ENCODE measurements at regions not wholly inside any gene's neighbourhood (a gene's known extent, or its start where the extent isn't known, plus 50 kb on each side); places are given as distances from the start of the nearest gene placed in this dataset.

DNA sequence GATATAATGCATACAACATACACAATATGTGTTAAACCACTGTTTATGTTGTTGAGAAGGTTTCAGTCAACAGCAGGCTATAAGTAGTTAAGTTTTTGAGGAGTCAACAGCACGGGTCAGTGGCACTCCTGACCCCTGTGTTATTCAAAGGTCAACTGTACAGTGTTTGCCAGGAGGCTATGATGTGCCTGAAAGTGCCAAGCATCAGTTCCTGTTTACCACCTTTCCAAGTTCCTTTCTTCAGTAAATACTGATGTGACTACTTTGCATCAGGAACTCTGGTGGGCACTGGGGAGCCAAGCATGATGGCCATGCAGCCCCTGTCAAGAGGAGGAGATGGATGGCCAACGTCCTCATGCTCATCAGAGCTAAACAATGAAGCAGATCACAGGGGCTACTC is 224.4 kb upstream of the EXOC2 start:
- TF ChIP-seq MXD4 (CRISPR knock-in tag; IDR thresholded peaks at IDR 0.05; ENCODE audit: borderline replicate concordance) (no peak), CREM (CRISPR knock-in tag; IDR thresholded peaks at IDR 0.05) (no peak), SP1 (CRISPR knock-in tag; conservative IDR thresholded peaks at IDR 0.05) (no peak)
- TF ChIP-seq, protein P1, sequence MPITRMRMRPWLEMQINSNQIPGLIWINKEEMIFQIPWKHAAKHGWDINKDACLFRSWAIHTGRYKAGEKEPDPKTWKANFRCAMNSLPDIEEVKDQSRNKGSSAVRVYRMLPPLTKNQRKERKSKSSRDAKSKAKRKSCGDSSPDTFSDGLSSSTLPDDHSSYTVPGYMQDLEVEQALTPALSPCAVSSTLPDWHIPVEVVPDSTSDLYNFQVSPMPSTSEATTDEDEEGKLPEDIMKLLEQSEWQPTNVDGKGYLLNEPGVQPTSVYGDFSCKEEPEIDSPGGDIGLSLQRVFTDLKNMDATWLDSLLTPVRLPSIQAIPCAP (CRISPR knock-in tag; IDR thresholded peaks at IDR 0.05) = no peak
- TF ChIP-seq, protein P2, sequence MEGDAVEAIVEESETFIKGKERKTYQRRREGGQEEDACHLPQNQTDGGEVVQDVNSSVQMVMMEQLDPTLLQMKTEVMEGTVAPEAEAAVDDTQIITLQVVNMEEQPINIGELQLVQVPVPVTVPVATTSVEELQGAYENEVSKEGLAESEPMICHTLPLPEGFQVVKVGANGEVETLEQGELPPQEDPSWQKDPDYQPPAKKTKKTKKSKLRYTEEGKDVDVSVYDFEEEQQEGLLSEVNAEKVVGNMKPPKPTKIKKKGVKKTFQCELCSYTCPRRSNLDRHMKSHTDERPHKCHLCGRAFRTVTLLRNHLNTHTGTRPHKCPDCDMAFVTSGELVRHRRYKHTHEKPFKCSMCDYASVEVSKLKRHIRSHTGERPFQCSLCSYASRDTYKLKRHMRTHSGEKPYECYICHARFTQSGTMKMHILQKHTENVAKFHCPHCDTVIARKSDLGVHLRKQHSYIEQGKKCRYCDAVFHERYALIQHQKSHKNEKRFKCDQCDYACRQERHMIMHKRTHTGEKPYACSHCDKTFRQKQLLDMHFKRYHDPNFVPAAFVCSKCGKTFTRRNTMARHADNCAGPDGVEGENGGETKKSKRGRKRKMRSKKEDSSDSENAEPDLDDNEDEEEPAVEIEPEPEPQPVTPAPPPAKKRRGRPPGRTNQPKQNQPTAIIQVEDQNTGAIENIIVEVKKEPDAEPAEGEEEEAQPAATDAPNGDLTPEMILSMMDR (IDR thresholded peaks at IDR 0.05) = no peak
- TF ChIP-seq, protein P3, sequence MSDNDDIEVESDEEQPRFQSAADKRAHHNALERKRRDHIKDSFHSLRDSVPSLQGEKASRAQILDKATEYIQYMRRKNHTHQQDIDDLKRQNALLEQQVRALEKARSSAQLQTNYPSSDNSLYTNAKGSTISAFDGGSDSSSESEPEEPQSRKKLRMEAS (CRISPR knock-in tag; IDR thresholded peaks at IDR 0.05) = no peak
- TF ChIP-seq, protein P4, sequence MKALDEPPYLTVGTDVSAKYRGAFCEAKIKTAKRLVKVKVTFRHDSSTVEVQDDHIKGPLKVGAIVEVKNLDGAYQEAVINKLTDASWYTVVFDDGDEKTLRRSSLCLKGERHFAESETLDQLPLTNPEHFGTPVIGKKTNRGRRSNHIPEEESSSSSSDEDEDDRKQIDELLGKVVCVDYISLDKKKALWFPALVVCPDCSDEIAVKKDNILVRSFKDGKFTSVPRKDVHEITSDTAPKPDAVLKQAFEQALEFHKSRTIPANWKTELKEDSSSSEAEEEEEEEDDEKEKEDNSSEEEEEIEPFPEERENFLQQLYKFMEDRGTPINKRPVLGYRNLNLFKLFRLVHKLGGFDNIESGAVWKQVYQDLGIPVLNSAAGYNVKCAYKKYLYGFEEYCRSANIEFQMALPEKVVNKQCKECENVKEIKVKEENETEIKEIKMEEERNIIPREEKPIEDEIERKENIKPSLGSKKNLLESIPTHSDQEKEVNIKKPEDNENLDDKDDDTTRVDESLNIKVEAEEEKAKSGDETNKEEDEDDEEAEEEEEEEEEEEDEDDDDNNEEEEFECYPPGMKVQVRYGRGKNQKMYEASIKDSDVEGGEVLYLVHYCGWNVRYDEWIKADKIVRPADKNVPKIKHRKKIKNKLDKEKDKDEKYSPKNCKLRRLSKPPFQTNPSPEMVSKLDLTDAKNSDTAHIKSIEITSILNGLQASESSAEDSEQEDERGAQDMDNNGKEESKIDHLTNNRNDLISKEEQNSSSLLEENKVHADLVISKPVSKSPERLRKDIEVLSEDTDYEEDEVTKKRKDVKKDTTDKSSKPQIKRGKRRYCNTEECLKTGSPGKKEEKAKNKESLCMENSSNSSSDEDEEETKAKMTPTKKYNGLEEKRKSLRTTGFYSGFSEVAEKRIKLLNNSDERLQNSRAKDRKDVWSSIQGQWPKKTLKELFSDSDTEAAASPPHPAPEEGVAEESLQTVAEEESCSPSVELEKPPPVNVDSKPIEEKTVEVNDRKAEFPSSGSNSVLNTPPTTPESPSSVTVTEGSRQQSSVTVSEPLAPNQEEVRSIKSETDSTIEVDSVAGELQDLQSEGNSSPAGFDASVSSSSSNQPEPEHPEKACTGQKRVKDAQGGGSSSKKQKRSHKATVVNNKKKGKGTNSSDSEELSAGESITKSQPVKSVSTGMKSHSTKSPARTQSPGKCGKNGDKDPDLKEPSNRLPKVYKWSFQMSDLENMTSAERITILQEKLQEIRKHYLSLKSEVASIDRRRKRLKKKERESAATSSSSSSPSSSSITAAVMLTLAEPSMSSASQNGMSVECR (CRISPR knock-in tag; IDR thresholded peaks at IDR 0.05; ENCODE audit: borderline replicate concordance) = no peak
- TF ChIP-seq, protein P5, sequence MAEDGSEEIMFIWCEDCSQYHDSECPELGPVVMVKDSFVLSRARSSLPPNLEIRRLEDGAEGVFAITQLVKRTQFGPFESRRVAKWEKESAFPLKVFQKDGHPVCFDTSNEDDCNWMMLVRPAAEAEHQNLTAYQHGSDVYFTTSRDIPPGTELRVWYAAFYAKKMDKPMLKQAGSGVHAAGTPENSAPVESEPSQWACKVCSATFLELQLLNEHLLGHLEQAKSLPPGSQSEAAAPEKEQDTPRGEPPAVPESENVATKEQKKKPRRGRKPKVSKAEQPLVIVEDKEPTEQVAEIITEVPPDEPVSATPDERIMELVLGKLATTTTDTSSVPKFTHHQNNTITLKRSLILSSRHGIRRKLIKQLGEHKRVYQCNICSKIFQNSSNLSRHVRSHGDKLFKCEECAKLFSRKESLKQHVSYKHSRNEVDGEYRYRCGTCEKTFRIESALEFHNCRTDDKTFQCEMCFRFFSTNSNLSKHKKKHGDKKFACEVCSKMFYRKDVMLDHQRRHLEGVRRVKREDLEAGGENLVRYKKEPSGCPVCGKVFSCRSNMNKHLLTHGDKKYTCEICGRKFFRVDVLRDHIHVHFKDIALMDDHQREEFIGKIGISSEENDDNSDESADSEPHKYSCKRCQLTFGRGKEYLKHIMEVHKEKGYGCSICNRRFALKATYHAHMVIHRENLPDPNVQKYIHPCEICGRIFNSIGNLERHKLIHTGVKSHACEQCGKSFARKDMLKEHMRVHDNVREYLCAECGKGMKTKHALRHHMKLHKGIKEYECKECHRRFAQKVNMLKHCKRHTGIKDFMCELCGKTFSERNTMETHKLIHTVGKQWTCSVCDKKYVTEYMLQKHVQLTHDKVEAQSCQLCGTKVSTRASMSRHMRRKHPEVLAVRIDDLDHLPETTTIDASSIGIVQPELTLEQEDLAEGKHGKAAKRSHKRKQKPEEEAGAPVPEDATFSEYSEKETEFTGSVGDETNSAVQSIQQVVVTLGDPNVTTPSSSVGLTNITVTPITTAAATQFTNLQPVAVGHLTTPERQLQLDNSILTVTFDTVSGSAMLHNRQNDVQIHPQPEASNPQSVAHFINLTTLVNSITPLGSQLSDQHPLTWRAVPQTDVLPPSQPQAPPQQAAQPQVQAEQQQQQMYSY (CRISPR knock-in tag; IDR thresholded peaks at IDR 0.05) = no peak
